ENCODE measurements at regions not wholly inside any gene's neighbourhood (a gene's known extent, or its start where the extent isn't known, plus 50 kb on each side); places are given as distances from the start of the nearest gene placed in this dataset.
"Not testable (repeated sequence)": the region's sequence is repeated elsewhere in the genome, so short reads cannot be mapped to it uniquely, and the experiment has no call there.

DNA sequence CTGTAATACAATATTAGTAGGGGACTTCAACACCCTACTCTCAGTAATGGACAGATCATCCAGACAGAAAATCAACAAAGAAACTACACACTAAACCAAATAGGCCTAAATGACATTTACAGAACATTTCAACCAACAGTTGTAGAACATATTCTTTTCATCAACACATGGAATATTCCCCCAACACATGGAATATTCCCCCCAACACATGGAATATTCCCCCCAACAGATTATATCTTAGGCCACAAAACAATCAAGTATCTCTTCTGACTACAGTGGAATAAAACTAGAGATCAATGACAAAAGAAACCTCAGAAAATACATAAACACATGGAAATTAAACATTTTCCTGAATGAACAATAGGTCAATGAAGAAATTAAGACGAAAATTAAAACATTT is 187.2 kb upstream of the RBBP8 start:
- CTCF ChIA-PET = no interaction called here
- POLR2A ChIA-PET = no interaction called here
- TF ChIP-seq, protein P1, sequence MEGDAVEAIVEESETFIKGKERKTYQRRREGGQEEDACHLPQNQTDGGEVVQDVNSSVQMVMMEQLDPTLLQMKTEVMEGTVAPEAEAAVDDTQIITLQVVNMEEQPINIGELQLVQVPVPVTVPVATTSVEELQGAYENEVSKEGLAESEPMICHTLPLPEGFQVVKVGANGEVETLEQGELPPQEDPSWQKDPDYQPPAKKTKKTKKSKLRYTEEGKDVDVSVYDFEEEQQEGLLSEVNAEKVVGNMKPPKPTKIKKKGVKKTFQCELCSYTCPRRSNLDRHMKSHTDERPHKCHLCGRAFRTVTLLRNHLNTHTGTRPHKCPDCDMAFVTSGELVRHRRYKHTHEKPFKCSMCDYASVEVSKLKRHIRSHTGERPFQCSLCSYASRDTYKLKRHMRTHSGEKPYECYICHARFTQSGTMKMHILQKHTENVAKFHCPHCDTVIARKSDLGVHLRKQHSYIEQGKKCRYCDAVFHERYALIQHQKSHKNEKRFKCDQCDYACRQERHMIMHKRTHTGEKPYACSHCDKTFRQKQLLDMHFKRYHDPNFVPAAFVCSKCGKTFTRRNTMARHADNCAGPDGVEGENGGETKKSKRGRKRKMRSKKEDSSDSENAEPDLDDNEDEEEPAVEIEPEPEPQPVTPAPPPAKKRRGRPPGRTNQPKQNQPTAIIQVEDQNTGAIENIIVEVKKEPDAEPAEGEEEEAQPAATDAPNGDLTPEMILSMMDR (IDR thresholded peaks at IDR 0.05; ENCODE audit: insufficient read depth, low read length, missing control alignments) = no peak
- DNase-seq (ENCODE audit: low read depth, low spot score) = no peak
- no peak overlapping the region for H3K4me3 ChIP-seq (ENCODE audit: low read depth, low read length)

DNA sequence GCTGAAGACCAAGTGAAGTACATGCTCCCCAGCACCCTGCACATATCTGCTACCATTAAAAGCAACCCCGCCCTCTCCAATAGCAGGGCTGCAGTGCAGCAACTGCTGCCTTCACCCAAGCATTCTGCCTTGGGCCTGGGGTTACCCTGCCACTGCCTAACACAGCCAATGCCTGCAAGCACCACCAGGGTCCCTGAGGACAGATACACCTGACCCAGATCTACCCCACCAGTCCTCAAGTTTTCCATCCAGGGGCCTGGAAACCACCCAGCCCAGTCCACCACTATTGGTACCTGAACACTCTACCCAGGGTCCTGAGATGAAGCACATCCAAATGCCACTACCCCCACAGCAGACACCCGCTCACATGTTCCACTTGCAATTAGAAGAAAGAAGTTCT is 181.1 kb upstream of the RBBP8 start:
- ChIA-PET POLR2A (no interaction called here), CTCF (no interaction called here)
- no peak overlapping the region for H3K4me3 ChIP-seq (ENCODE audit: low read depth, low read length)
- TF ChIP-seq, protein P1 (IDR thresholded peaks at IDR 0.05; ENCODE audit: insufficient read depth, low read length, missing control alignments) = no peak
- DNase-seq (ENCODE audit: low read depth, low spot score) = no peak

DNA sequence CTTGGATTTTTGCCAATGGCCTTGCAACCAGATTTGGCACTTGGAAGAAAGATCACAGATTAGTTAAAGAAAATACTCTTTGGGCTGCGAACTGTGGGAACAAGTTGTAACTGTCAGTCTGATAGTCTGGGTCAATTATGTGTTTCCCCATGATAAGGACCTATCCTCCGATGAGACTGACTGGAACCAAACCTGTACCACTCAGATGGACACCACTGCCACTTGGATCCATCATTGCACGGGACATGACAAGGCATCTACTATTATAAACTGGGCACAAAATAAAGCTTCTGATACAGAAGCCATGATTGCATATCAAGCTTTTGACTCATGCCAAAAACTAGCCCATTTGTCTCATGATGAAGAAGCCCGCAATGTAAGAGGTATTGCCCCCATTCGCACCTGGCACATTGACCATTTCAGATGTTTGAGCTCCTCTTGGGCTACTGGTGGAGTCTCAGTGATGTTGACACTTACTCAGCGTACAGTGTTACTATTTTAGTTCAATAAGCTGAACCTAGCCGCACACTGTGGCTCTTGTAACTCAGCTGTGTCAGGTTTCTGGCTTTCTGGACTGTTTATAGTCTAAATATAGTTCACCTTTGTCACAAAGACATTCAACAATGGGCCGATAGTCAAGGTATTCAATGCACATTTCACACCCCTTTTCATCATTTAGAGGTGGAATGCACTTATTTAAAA is 179.8 kb upstream of the RBBP8 start:
- no peak for DNase-seq (ENCODE audit: low read depth, low spot score)
- CTCF ChIA-PET = no interaction called here
- POLR2A ChIA-PET = no interaction called here
- no peak overlapping the region for H3K4me3 ChIP-seq (ENCODE audit: low read depth, low read length)
- TF ChIP-seq, protein P1 (IDR thresholded peaks at IDR 0.05; ENCODE audit: insufficient read depth, low read length, missing control alignments) = no peak

- H3K4me3 ChIP-seq (ENCODE audit: low read depth, low read length); POLR2A ChIA-PET; DNase-seq (ENCODE audit: low read depth, low spot score): not testable (repeated sequence)
- CTCF ChIA-PET = interaction anchor here (1.2 kb wide), 1 partner anchor 11 kb away, joined by 3 read pairs; no protein-coding TSS in a partner anchor
Observed at GRCh38 chr18:22764005-22764404, 169.1 kb upstream of the RBBP8 start.

- no peak for DNase-seq (ENCODE audit: low read depth, low spot score)
- POLR2A ChIA-PET = no interaction called here
- CTCF ChIA-PET = no interaction called here
- TF ChIP-seq, protein P1 (IDR thresholded peaks at IDR 0.05; ENCODE audit: insufficient read depth, low read length, missing control alignments) = no peak
- H3K4me3 ChIP-seq (ENCODE audit: low read depth, low read length) = no peak overlapping the region
Observed at GRCh38 chr18:22765896-22766295, 167.2 kb upstream of the RBBP8 start.

- TF ChIP-seq, protein P1 (IDR thresholded peaks at IDR 0.05; ENCODE audit: insufficient read depth, low read length, missing control alignments) = no peak
- POLR2A ChIA-PET = no interaction called here
Observed at GRCh38 chr18:22767653-22768052, 165.5 kb upstream of the RBBP8 start.

GRCh38 chr18:22773944-22774343 is 159.2 kb upstream of the RBBP8 start:
- H3K4me3 ChIP-seq (ENCODE audit: low read depth, low read length) = no peak overlapping the region
- TF ChIP-seq, protein P1 (IDR thresholded peaks at IDR 0.05; ENCODE audit: insufficient read depth, low read length, missing control alignments) = no peak
- ChIA-PET CTCF (interaction anchor here (1.9 kb wide), 1 partner anchor 25 kb away, joined by 7 read pairs; no protein-coding TSS in a partner anchor), POLR2A (no interaction called here)
- DNase-seq (ENCODE audit: low read depth, low spot score) = no peak

More at GRCh38 chr18:22767653-22768052, 165.5 kb upstream of the RBBP8 start:
- H3K4me3 ChIP-seq (ENCODE audit: low read depth, low read length) = no peak overlapping the region
- CTCF ChIA-PET = interaction anchor here (1.2 to 1.3 kb wide), 2 partner anchors 8 to 32 kb away, joined by 3 read pairs; no protein-coding TSS in a partner anchor
- no peak for DNase-seq (ENCODE audit: low read depth, low spot score)
